ENCODE measurements at regions not wholly inside any gene's neighbourhood (a gene's known extent, or its start where the extent isn't known, plus 50 kb on each side); places are given as distances from the start of the nearest gene placed in this dataset.

DNA sequence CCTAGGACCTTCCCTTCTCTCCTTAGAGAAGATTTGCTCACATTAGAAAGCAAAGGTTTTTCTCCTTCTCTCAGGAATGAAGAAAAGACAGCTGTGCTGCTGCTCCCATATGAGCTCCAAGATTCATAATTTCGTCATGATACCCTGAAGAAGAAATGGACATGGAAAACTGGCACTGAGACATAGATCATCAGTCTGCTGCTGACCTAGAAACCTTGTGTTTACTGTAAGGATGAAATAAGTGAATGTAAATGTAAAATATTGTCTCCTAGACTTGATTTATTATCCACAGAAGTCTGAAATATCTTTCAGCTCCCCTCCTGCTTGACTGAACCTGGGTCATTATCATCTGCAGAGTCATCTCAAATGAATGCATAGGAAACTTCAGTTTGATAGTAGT lies 77.9 kb downstream of the ZC3H11B start:
- TF ChIP-seq, protein P1, sequence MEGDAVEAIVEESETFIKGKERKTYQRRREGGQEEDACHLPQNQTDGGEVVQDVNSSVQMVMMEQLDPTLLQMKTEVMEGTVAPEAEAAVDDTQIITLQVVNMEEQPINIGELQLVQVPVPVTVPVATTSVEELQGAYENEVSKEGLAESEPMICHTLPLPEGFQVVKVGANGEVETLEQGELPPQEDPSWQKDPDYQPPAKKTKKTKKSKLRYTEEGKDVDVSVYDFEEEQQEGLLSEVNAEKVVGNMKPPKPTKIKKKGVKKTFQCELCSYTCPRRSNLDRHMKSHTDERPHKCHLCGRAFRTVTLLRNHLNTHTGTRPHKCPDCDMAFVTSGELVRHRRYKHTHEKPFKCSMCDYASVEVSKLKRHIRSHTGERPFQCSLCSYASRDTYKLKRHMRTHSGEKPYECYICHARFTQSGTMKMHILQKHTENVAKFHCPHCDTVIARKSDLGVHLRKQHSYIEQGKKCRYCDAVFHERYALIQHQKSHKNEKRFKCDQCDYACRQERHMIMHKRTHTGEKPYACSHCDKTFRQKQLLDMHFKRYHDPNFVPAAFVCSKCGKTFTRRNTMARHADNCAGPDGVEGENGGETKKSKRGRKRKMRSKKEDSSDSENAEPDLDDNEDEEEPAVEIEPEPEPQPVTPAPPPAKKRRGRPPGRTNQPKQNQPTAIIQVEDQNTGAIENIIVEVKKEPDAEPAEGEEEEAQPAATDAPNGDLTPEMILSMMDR (IDR thresholded peaks at IDR 0.05 in 2 of 3, conservative IDR thresholded peaks at IDR 0.05 in 1 of 3; ENCODE audit: borderline replicate concordance in 1 of 3, insufficient read depth in 1 of 3, low read depth in 2 of 3, low read length in 2 of 3): no peak
- TF ChIP-seq YY1 (IDR thresholded peaks at IDR 0.05; ENCODE audit: extremely low read depth, insufficient replicate concordance, low read depth, low read length) (no peak), CEBPB (IDR thresholded peaks at IDR 0.05; ENCODE audit: low read depth) (no peak), ZNF274 (IDR thresholded peaks at IDR 0.05; ENCODE audit: low read depth, low read length) (no peak), RAD21 (IDR thresholded peaks at IDR 0.05; ENCODE audit: low read depth) (no peak), POLR2A (IDR thresholded peaks at IDR 0.05; ENCODE audit: borderline replicate concordance, extremely low read depth, insufficient read depth, insufficient read length) (no peak), SIN3A (IDR thresholded peaks at IDR 0.05; ENCODE audit: low read depth) (no peak), POLR2AphosphoS5 (IDR thresholded peaks at IDR 0.05; ENCODE audit: low read depth, low read length) (no peak)

Measured in HCT116 (cell line).